Activated T-cell treated with anti-CD3 and anti-CD28 coated beads, Interleukin-2, amount 50 U/mL, for 1 hour (primary cell): ENCODE measurements at regions not wholly inside any gene's neighbourhood (a gene's known extent, or its start where the extent isn't known, plus 50 kb on each side); places are given as distances from the start of the nearest gene placed in this dataset.

Source experiments
- DNase-seq: peaks from one replicate; pipeline ENCODE4 v3.0.0-alpha.2; 2020

GRCh38 chr3:140748-141330, 55.7 kb upstream of the CHL1 start:
- no peak for DNase-seq
